HG03066 (cell line): ENCODE measurements at regions not wholly inside any gene's neighbourhood (a gene's known extent, or its start where the extent isn't known, plus 50 kb on each side); places are given as distances from the start of the nearest gene placed in this dataset.
"Not testable (repeated sequence)": the region's sequence is repeated elsewhere in the genome, so short reads cannot be mapped to it uniquely, and the experiment has no call there.

Experiments used
- ATAC-seq: cut with Tn5 transposase; IDR thresholded peaks from one replicate; pipeline ENCODE4 v1.9.1; 2021; ENCODE audit warnings: low read depth; ENCODE audit not compliant: unreplicated experiment

- ATAC-seq = not testable (repeated sequence)
Measured at GRCh38 chr15:84534561-84535235, 66.1 kb upstream of the ZSCAN2 start.

GRCh38 chr15:84536181-84536580 lies 64.6 kb upstream of the ZSCAN2 start:
- ATAC-seq = not testable (repeated sequence)

- not testable (repeated sequence) for ATAC-seq
Measured at GRCh38 chr15:84544586-84544985, 56.2 kb upstream of the ZSCAN2 start.

GRCh38 chr15:84547150-84547549 lies 53.7 kb upstream of the ZSCAN2 start:
- not testable (repeated sequence) for ATAC-seq

DNA sequence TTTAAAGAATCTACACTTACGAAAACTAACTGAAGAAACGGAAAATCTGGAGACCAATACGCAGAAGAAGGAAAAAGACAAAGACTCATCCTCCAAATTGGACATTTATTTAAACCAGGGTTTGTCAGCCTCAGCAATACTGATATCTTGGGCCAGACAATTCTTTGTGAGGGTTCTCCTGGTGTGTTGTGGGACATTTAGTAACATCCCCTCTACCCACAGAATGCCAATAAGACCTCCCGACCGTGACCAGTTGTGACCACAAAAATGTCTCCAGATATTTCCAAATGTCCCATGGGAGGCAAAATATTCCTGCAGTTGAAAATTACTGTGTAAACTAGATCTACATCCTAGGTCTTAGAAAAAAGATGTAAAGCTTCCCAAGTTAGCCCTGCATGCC lies 50.3 kb upstream of the ZSCAN2 start:
- ATAC-seq = not testable (repeated sequence)
